DOHH2 (cell line): ENCODE measurements at regions not wholly inside any gene's neighbourhood (a gene's known extent, or its start where the extent isn't known, plus 50 kb on each side); places are given as distances from the start of the nearest gene placed in this dataset.
"Not testable (repeated sequence)": the region's sequence is repeated elsewhere in the genome, so short reads cannot be mapped to it uniquely, and the experiment has no call there.

Source experiments
- H3F3A ChIP-seq: fragments of 200-600 bp; sonication (generic), shearing (Covaris generic); 2 replicates; pipeline ENCODE4 v1.6.0; 2016; ENCODE audit warnings: antibody characterized with exemption, mild to moderate bottlenecking; ENCODE audit not compliant: control insufficient read depth, insufficient read depth
- H3K27ac ChIP-seq: fragments of 200-600 bp; sonication (generic); 2 replicates; pipeline ENCODE4 v1.5.1; 2014; ENCODE audit warnings: low read depth, mild to moderate bottlenecking, low read length, moderate library complexity
- H3K27me3 ChIP-seq: fragments of 200-600 bp; sonication (generic); 2 replicates; pipeline ENCODE4 v1.6.1; 2014; ENCODE audit warnings: mild to moderate bottlenecking, low read length, mixed read lengths; ENCODE audit not compliant: control insufficient read depth
- H3K36me3 ChIP-seq: fragments of 200-600 bp; sonication (generic); 2 replicates; pipeline ENCODE4 v1.6.1; 2014; ENCODE audit warnings: mild to moderate bottlenecking, low read length, moderate library complexity, mixed read lengths; ENCODE audit not compliant: control insufficient read depth
- H3K4me1 ChIP-seq: fragments of 200-600 bp; sonication (generic); 2 replicates; pipeline ENCODE4 v1.6.1; 2014; ENCODE audit warnings: mild to moderate bottlenecking, low read length, mixed read lengths; ENCODE audit not compliant: control insufficient read depth
- H3K4me2 ChIP-seq: fragments of 200-600 bp; sonication (generic); 2 replicates; pipeline ENCODE4 v1.6.0; 2014; ENCODE audit warnings: mild to moderate bottlenecking, low read length, moderate library complexity
- H3K4me3 ChIP-seq: fragments of 200-600 bp; sonication (generic); 2 replicates; pipeline ENCODE4 v1.5.1; 2014; ENCODE audit warnings: mild to moderate bottlenecking, low read length, mixed read lengths
- H3K79me2 ChIP-seq: fragments of 200-600 bp; sonication (generic); 2 replicates; pipeline ENCODE4 v1.6.1; 2014; ENCODE audit warnings: mild to moderate bottlenecking, low read length, mixed read lengths; ENCODE audit not compliant: control insufficient read depth
- H3K9me2 ChIP-seq: fragments of 200-600 bp; sonication (generic); replicated peaks from 2 replicates; pipeline ENCODE4 v1.6.1; 2014; ENCODE audit warnings: mild to moderate bottlenecking, low read length, mixed read lengths; ENCODE audit not compliant: control insufficient read depth
- H3K9me3 ChIP-seq: fragments of 200-600 bp; sonication (generic); 2 replicates; pipeline ENCODE4 v1.6.1; 2014; ENCODE audit warnings: antibody characterized with exemption, low read length, mixed read lengths; ENCODE audit not compliant: control insufficient read depth, insufficient read depth
- H4K20me1 ChIP-seq: fragments of 200-600 bp; sonication (generic); 2 replicates; pipeline ENCODE4 v1.6.0; 2014; ENCODE audit warnings: low read depth, mild to moderate bottlenecking, antibody characterized with exemption, low read length, moderate library complexity; ENCODE audit not compliant: control insufficient read depth, insufficient read depth
- EZH2phosphoT487 ChIP-seq: fragments of 200-600 bp; sonication (generic); IDR thresholded peaks from 2 replicates; pipeline ENCODE4 v1.6.1; 2017; ENCODE audit warnings: borderline replicate concordance, mild to moderate bottlenecking, antibody characterized with exemption, low read length, moderate library complexity, mixed read lengths
- TF ChIP-seq, protein P1 (sequence below): fragments of 200-600 bp; sonication (generic); IDR thresholded peaks from one replicate; pipeline ENCODE4 v1.5.1; 2014; ENCODE audit warnings: antibody characterized with exemption, mild to moderate bottlenecking, low read depth, low read length; ENCODE audit not compliant: poor library complexity, severe bottlenecking

DNA sequence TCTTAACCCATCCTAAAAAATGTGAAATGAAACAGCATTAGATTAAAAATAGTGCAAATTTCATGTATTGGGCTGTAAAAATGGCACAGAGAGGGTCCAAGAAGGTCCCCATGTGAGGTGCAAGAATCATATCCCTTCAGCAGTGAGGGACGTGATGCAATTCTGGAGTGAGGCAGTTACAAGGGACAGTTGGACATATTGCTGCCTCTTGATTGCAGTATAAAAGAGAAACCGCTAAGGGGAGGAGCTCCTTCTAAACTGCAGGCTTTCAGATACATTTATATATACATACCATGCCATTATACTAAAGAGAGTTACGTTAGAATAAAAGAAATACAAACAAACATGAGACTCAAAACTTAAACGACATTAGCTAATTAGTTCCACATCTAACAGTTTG is 304.2 kb upstream of the CTNNB1 start:
- no peak for TF ChIP-seq EZH2phosphoT487
- TF ChIP-seq, protein P1, sequence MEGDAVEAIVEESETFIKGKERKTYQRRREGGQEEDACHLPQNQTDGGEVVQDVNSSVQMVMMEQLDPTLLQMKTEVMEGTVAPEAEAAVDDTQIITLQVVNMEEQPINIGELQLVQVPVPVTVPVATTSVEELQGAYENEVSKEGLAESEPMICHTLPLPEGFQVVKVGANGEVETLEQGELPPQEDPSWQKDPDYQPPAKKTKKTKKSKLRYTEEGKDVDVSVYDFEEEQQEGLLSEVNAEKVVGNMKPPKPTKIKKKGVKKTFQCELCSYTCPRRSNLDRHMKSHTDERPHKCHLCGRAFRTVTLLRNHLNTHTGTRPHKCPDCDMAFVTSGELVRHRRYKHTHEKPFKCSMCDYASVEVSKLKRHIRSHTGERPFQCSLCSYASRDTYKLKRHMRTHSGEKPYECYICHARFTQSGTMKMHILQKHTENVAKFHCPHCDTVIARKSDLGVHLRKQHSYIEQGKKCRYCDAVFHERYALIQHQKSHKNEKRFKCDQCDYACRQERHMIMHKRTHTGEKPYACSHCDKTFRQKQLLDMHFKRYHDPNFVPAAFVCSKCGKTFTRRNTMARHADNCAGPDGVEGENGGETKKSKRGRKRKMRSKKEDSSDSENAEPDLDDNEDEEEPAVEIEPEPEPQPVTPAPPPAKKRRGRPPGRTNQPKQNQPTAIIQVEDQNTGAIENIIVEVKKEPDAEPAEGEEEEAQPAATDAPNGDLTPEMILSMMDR = no peak
- no peaks in the 10 kb centered on the region for H3K79me2 ChIP-seq
- no peak overlapping the region for H3K27ac ChIP-seq
- H3K4me3 ChIP-seq = no peak overlapping the region
- no peaks in the 10 kb centered on the region for H3K27me3 ChIP-seq
- H3K9me2 ChIP-seq = no peaks in the 10 kb centered on the region
- no peaks in the 10 kb centered on the region for H3F3A ChIP-seq
- H3K4me2 ChIP-seq = no peak overlapping the region
- H4K20me1 ChIP-seq = no peaks in the 10 kb centered on the region
- no peaks in the 10 kb centered on the region for H3K9me3 ChIP-seq
- no peaks in the 10 kb centered on the region for H3K36me3 ChIP-seq
- no peaks in the 10 kb centered on the region for H3K4me1 ChIP-seq

DNA sequence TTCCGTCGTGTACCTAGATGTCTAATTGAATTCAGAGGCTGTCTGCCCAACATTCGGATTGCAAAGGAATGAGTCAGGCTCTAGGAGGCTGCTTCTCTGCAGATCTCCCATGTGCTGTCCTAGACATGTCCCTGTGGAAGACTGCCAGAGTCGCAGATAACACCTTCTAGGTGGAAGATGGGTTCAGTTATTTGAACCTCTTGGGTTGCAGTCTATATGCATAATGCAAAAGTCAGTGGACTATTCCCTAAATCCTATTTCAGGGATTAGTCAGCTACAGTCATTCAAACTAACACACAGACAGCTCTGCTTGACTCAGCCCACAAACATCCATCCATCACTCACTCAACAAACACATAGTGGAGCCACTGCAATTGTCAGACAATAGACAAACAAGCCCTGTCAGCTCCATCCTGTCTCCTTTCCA is 300.0 kb upstream of the CTNNB1 start:
- no peaks in the 10 kb centered on the region for H3F3A ChIP-seq
- H3K9me2 ChIP-seq = no peaks in the 10 kb centered on the region
- H3K79me2 ChIP-seq = no peaks in the 10 kb centered on the region
- H3K27me3 ChIP-seq = no peaks in the 10 kb centered on the region
- H3K9me3 ChIP-seq = no peaks in the 10 kb centered on the region
- no peak overlapping the region for H3K4me3 ChIP-seq
- H3K27ac ChIP-seq = no peak overlapping the region
- no peaks in the 10 kb centered on the region for H3K36me3 ChIP-seq
- no peak overlapping the region for H3K4me2 ChIP-seq
- no peaks in the 10 kb centered on the region for H3K4me1 ChIP-seq
- TF ChIP-seq, protein P1 = no peak
- no peak for TF ChIP-seq EZH2phosphoT487
- no peaks in the 10 kb centered on the region for H4K20me1 ChIP-seq

DNA sequence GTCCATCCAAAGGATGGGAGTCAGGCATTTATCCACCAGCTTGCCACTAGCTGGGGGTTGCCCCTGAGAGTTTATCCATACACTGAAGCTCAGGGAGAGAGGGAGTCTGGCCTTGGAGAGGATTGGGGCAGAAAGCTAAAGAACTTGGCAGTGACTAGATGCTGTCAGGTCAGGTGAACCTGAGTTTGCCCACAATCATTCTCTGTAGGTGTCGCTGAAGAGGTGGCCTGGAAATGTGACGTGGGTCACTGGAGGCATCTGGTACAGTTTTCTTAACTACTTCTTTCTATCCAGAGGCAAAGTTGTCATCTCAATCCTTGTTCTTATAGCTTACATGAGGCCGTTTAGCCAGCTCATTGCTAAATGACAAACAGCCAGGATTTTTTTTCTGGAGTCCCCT is 298.0 kb upstream of the CTNNB1 start:
- no peaks in the 10 kb centered on the region for H3K79me2 ChIP-seq
- H3K9me2 ChIP-seq = no peaks in the 10 kb centered on the region
- no peak overlapping the region for H3K4me2 ChIP-seq
- H3K36me3 ChIP-seq = no peaks in the 10 kb centered on the region
- TF ChIP-seq EZH2phosphoT487 = no peak
- TF ChIP-seq, protein P1 = no peak
- H3F3A ChIP-seq = no peaks in the 10 kb centered on the region
- H3K4me3 ChIP-seq = no peak overlapping the region
- no peaks in the 10 kb centered on the region for H3K27me3 ChIP-seq
- no peaks in the 10 kb centered on the region for H4K20me1 ChIP-seq
- H3K27ac ChIP-seq = no peak overlapping the region
- no peaks in the 10 kb centered on the region for H3K9me3 ChIP-seq
- H3K4me1 ChIP-seq = no peaks in the 10 kb centered on the region

DNA sequence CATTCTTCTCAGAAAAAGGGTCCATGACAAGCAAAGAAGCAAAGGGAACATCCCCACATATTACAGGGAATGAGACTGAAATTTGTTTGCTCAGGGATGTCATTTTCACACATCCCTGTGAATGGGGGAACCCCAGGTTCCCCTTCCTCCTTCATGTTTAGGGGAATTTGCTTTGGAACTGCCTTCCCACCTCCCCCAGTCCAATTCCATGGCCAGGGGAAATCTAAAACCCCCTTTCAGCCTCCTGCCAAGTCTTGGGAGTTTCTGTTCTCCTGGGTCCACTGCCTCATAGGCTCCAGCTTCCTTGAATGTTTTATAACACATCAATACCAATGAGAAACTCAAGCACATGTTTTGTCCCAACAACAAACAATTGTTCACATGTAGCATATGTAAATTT is 297.5 kb upstream of the CTNNB1 start:
- no peaks in the 10 kb centered on the region for H3K79me2 ChIP-seq
- no peak overlapping the region for H3K4me3 ChIP-seq
- no peaks in the 10 kb centered on the region for H3K27me3 ChIP-seq

DNA sequence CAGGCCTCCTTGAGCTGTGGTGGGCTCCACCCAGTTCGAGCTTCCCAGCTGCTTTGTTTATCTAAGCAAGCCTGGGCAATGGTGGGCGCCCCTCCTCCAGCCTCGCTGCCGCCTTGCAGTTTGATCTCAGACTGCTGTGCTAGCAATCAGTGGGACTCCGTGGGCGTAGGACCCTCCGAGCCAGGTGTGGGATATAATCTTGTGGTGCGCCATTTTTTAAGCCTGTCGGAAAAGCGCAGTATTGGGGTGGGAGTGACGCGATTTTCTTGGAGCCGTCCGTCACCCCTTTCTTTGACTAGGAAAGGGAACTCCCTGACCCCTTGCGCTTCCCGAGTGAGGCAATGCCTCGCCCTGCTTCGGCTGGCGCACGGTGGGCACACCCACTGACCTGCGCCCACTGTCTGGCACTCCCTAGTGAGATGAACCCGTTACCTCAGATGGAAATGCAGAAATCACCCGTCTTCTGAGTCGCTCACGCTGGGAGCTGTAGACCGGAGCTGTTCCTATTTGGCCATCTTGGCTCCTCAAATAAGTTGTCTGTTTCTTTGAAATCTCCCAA is 291.3 kb upstream of the CTNNB1 start:
- not testable (repeated sequence) for H3F3A ChIP-seq, H3K79me2 ChIP-seq, H3K9me2 ChIP-seq, H3K4me1 ChIP-seq, H3K27ac ChIP-seq, H3K4me2 ChIP-seq, H3K9me3 ChIP-seq, H3K27me3 ChIP-seq, H4K20me1 ChIP-seq, H3K4me3 ChIP-seq, H3K36me3 ChIP-seq

More for the DNA sequence above, 297.5 kb upstream of the CTNNB1 start:
- Histone ChIP-seq H3K27ac (no peak overlapping the region), H3K36me3 (no peaks in the 10 kb centered on the region), H3K4me1 (no peaks in the 10 kb centered on the region), H4K20me1 (no peaks in the 10 kb centered on the region), H3K9me3 (no peaks in the 10 kb centered on the region), H3K4me2 (no peak overlapping the region), H3F3A (no peaks in the 10 kb centered on the region), H3K9me2 (no peaks in the 10 kb centered on the region)
- TF ChIP-seq, protein P1 = no peak
- TF ChIP-seq EZH2phosphoT487 = no peak
